HG03342 (cell line): ENCODE measurements at regions not wholly inside any gene's neighbourhood (a gene's known extent, or its start where the extent isn't known, plus 50 kb on each side); places are given as distances from the start of the nearest gene placed in this dataset.

ENCODE experiments used
- ATAC-seq: cut with Tn5 transposase; IDR thresholded peaks from one replicate; pipeline ENCODE4 v1.9.1; 2021; ENCODE audit warnings: mild to moderate bottlenecking, moderate library complexity; ENCODE audit not compliant: unreplicated experiment

DNA sequence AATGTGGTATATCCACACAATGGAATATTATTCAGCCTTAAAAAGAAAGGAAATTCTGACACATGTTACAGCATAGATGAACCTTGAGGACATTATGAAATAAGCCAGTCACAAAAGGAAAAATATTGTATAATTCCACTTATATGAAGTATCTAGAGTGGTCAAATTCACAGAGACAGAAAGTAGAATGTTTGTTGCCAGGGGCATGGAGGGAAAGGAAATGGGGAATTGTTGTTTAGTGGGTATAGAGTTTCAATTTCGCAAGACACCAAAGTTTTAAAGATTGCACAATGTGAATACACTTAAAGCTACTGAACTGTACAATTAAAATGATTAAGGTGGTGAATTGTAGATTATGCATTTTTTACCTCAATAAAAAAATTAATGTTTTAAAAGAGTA, 92.9 kb downstream of the TXNL1 start:
- ATAC-seq = no peak

DNA sequence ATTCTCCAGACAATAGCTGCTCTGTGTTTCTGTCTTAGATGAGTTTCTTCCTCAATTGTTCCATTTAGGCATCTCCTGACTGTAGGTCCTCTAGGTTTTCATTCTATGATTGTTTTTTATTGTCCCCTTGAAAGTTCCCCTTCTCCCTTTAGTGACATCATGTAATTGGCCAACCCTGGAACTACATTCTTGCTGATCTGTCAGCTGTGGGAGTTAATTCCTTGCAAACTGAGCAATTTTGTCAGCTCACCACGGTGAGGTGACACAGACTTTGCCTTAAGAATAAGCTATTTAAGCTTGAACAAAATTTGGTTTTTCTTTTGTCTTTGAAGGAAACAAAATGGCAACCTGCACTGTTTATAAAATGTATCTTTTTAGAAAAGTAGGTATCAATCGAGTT, 95.9 kb downstream of the TXNL1 start:
- no peak for ATAC-seq

DNA sequence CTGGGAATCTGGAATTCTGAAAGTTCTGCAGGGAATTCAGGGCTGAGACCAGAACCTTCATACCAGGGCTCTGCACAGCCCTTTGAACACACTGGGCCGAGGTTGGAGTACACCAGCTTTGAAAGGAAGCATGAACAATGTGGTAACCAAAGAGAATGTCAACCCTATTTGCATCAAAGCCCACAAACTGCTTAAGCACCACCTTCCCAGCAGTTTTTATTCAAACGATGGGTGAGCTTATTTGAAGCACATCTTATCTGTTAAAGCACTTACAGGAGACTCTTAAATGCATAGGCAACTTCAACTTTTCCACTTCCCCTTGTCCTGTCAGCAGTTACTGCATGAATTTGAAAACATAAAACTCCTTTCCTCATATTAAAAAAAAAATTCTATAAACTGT, 96.6 kb downstream of the TXNL1 start:
- ATAC-seq = peak; percentile 44

DNA sequence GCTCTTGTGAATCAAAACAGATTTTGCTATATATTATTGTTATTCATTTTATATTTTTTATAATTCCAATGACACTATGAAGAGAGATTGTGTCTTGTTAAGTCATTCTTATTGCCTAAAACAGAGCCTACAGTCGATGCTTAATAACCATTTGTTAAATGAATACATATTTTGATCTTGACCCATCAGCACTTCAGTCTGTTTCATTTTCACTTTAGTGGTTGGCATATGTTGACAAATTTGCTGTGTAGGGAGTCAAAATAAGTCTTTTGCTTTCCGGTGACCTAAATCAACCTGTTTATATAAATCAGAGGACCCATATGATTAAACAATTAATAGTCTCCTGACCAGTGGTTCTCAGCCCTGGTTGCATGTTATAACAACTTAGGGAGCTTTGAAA, 97.1 kb downstream of the TXNL1 start:
- no peak for ATAC-seq

DNA sequence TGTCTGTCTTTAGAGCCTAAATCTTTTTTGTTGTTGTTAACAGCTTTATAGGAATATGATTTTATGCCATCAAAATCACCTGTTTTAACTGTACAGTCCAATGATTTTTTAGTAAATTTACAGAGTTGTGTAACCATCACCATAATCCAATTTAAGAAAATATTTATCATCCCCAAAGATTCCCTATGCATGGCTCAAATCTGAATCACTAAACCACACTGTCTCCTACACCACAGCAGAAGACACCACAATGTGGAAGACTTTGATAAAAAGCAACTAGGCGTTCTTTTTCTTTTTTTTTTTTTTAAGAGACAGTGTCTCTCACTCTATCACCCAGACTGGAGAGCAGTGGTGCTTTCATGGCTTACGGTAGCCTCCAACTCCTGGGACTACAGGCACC, 99.6 kb downstream of the TXNL1 start:
- no peak for ATAC-seq

DNA sequence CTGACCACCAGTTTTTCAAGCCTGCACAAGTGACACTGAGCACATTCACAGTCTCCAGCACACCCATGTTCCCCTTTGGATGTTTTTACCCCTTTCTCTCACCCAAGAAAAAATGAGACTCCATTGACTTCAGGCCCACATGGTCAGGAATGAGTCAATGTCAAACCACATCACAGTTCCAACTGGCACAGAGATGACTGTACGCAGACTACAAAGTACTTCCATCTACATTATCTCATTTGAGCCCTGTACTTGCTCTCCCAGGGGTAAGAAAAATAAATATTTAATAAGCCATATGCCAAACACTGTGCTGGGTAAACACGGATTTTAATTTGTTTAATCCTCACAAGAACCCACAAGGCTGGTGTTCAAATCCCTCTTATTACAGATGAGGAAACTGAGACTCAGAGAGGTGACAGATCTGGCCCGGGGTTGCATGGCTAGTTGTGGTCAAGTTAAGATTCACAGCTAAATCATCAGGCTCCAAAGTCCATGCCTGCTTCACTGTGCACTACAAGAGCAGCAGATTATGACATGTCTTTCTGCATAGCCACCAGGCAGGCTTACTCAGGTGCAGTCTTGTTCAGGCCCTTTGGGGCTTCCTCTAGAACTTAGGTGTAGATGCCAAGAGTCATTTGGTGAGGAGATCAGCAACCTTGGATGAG, 106.1 kb downstream of the TXNL1 start:
- peak; percentile 97 for ATAC-seq

DNA sequence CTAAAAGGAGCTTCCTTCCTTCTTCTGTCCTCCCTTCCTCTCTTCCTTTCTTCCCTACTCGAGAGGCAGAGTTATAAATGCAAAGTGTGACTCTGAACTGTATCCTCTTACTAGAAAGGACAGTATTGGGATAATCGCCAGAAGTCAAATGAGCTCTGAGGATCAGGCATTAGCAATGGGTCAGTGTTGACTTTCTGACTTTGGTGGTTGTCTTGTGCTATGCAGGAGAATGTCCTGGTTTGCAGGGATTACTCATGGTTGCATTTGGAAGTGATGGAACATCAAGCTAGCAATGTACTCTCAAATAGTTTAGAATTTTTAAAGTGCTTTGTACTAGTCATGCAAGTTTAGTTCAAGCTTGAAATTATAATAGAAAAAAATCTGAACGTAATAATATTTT, 115.6 kb downstream of the TXNL1 start:
- no peak for ATAC-seq

DNA sequence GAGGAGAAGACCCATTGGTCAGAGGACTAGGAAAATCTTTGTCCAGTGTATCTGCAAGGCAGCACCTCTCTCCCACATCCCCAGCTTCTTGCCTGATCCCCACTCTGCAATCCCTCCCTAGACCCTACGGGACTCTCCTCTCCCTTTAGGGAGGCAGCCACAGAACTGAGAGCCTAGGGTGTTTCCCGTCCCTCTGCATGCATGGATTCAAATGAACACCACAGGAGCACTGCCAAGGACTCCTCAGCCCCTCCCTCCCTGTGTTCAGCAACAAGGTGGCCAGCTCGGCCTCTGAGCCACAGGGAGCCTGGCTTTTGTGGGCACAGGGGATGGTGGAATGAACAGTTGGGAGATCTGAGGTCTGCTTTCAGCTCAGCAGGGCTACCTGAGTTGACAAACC, 117.1 kb downstream of the TXNL1 start:
- ATAC-seq = no peak

DNA sequence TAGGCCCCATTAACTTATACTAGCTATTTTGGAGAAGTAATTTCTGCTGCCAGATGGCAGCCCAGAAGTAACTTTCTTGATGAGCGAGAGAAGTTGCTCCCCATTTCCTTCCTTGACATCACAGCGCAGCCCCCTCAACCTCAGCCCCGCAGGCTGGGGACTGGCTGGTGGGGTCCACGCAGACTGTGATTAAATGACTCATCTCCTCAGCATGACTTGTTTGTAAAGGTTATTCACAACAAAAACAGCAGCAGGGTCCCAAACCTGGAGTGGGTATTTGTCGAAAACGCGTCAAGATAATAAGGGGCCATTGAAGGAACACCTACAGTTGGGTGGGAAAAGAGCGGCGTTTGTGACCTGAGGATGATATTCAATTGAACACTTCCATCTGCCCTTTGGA, 120.6 kb downstream of the TXNL1 start:
- no peak for ATAC-seq

DNA sequence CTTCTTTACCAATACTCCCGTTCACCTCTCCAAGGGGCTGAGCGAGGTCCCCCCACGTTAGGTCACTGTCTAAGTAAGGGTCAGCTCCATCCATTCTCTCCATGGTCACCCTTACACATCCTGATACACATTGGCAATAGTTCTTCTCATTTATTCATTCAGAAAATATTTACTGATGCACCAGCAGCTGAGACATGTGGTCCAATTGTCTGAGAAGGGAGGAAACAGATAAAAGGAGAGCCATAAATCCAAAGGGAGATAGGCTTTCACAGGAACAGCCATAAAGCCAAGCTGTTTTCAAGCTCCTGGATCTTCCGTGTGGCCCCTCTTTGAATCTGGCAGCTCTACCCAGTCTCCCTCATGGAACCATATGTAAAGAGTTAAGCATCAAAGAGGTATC, 121.2 kb downstream of the TXNL1 start:
- ATAC-seq = no peak

DNA sequence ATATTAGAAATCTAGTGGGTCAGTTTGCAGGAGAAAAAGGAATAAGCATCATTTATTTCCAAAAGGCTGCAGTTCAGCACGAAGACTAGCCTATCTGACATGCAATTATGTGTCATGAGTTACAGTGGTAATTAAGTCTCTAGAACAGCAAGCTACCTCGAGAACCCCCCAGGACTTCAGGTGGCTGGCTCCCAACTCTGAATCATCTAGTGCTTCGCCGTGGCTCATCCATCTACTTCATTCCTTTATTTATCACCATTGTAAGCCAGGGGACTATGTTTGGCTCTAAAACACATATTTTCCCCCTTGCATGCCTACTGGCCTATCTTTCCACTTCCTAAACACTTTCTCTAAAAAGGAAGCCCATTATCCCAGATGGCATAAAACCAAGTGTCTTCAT, 121.6 kb downstream of the TXNL1 start:
- ATAC-seq = no peak

DNA sequence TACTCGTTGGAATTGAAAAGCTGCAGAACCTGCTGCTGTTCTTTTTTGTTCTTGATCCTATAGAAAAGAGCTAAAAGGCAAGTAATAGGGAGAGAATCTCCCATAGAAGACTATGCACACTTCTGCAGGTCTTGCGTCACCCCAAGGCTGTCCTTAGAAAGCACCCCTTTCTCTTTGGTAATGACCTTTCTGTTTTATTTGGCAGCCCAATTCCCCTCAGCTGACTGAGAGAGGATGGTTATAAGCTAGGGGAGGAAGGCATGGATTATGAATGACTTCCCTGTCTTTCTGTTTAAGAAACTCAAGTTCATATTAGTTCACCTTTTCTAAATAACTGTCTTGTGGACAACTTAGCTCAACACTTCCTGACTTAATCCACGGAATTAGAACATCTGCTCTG, 122.9 kb downstream of the TXNL1 start:
- no peak for ATAC-seq

DNA sequence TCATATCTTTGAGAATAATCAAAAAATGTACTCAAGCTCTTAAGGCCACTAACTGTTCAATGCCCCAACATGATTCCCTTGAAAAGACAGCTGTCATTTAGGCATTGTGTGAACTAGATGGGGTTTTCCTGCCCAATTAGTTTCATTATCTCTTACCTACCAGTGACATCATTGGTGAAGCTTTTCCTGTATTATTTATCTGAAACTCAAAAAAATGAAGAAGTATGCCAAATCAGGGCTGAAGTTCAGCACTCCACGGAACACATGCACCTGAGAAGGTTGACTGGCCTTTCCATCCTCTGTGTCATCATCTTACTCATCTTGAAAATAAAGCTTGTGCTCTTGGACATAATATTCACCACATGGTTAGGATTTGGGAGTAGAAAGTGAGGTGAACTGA, 126.4 kb downstream of the TXNL1 start:
- peak; percentile 68 for ATAC-seq

DNA sequence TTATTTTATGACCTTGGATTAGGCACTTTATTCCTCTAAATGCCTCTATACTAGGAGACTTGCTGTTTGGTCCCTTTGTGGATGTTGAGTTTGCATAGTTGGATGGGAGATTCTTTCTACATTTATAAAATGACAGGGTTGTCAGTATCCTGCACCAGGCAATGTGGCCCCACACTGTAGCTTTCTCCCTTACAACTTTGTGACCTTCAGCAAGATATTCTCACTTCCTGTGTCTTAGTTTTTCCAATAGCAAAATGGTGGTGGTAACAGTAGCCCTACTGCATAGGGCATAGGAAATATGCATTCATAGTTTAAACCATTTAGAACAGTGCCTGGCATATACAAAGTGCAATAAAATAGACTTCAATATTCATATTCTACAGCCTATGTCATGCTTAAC, 128.3 kb downstream of the TXNL1 start:
- ATAC-seq = no peak

DNA sequence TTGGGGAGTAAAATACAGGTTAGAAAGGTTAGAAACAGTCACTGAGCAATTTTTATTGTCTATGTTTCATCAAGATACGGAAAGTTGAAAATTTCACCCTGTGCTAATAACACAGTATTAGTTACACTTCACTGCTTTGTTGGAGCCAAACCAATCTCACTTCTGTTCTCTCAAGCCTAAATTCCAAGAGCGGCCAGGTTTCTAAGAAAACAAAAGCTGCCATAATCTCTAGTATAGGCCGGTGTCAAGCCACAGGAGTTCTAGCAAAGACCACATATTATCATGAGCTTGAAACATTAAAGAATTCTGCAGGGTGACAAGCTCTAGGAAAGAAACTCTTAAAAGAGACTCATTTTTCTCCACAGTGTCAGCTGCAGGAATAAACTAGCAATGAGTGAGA, 128.7 kb downstream of the TXNL1 start:
- no peak for ATAC-seq

DNA sequence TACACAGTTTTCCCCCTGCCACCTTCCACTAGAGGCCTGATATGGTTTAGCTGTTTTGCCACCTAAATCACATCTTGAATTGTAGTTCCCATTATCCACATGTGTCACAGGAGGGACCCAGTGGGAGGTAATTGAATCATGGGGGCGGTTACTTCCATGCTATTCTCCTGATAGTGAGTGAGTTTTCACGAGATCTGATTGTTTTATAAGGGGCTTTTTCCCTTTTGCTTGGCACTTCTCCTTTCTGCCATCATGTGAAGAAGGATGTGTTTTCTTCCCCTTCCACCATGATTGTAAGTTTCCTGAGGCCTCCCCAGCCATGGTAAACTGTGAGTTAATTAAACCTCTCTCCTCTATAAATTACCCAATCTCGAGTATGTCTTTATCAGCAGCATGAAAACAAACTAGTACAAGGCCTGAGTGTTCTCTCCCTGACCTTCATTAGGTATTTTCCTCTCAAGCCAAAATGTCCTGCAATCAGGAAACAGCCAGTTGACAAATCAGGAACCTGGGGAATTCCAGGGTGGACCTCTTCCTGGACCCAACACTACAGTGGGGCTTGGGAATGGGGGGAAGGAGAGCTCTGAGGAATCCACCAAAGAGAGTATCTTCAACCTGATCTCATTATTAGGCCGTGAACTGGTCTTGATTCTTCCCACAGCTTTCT, 129.9 kb downstream of the TXNL1 start:
- no peak for ATAC-seq

DNA sequence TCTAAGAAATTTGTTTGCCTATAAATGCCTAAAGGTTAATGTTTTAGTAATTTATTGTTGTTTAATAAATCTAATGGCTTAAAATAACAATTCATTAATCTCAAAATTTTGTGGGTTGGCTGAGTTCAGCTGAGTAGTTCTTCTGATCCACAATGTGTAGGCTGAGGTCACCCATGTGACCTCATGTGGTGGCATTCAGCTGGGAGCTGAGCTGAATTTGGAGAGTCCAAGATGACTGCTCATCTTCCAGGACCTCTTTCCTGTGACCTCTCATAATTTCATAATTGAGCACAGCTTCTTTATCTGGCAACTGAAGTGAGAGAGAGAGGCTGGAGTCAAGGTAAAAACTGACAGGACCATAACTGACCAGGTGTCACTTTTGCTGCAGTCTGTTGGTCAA, 132.4 kb downstream of the TXNL1 start:
- ATAC-seq = no peak

DNA sequence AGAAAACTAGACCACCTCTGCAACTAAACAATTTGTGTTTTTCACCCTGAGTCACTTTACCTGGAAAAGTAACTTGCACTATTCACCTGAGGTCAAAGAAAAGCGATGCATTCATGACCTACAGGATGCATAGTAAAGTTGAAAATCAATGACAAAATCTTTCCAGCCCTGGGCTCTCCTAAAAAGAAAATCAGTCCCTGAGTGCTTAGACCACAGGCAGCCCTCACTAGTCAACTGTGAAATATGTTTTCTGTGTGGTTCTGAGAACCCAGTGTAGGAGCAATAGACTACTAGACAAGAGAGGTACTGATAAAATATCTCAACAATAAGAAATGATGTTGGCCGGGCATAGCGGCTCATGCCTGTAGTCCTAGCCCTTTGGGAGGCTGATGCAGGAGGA, 133.1 kb downstream of the TXNL1 start:
- ATAC-seq = no peak

DNA sequence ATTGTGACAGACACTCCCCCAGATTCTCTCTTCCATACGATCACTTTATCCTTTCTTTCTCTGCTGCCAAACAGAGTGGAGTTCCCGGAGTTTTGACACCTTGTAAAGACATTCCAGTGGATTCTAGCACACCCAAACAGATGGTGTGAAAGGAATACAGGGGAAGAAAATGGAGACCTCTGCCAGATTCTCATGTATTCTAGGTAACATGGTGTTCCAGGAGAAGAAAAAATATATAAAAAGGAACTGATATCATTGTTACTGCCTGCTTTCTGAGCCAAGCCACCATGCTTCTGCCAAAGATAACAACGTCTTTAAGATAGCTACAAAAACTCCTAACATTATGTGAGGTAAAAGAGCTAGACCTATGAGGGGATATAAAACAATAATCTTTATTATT, 136.5 kb downstream of the TXNL1 start:
- ATAC-seq = no peak

DNA sequence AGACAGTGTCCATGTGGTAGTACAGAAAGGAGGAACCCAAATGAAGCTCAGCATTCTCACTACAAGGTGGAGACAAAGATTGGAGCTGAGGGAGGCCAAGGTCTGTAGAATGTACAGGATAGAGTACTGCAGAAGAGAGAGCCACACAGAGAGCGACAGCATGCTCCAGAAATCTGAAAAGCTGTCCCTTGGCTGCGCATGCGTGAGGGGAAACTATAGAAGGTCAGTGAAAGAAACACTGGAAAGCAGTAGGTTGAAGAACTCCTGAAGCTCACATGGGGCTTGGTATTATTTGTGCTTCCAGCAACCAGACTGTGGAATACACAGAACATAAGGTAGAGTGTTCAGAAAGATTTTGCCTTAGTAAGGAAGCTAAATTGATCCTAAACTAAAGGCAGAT, 142.5 kb downstream of the TXNL1 start:
- no peak for ATAC-seq

DNA sequence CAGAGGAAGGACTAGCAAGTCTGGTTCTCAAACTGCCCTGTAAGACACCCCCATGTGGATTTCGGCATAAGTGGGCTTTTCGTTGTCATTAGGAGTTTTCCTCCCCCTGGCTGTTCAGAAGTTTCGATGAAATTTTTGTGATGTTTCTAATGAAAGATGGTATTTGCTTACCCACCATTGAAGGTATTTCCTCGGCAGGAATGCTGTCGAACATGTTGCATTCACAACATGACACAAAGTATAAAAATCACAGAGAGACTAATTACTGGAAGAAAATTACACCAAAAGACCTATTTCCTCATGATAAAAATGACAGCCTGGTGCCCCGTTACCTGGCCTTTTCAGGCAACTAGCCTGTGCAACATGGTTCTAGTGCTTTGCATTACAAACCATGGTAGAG, 144.9 kb downstream of the TXNL1 start:
- ATAC-seq = no peak

DNA sequence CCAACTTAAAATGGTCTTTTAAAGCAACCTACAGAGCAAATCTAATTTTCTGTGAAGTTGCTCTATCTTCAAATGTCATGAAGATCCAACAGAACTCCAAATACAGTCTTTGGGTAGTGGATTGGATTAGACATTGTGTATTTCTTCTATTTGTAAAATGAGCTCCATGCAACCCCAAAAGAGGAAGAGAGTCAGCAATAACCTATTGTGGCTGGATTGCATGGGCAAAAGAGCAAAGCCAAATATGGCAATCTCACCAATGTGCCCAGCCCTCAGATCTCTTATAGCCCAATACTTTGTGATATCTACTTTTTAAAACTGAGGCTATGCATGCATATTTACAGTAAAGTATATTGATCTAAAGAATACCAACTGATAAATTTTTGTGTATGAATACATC, 146.3 kb downstream of the TXNL1 start:
- ATAC-seq = no peak

DNA sequence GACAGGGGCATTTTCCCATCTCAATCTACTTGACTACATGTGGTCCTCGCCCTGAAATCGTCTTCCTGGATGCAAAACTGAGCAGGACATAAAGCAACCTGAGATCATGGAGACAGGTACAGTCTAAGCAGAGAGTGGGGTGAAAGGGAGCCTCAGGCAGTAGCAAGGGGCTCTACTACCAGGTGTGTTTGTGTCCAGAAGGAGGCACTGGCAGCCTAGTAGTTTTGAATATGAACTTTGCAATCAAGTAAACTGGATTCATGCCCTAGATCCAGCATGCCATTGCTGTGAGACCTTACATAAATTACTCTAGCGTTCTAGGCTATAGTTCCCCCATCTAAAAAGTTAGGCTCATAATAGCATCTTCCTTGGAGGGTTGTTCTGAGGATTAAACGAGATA, 147.4 kb downstream of the TXNL1 start:
- ATAC-seq = no peak
